GM12865 (cell line): ENCODE measurements at regions not wholly inside any gene's neighbourhood (a gene's known extent, or its start where the extent isn't known, plus 50 kb on each side); places are given as distances from the start of the nearest gene placed in this dataset.

ENCODE experiments used
- DNase-seq: peaks from one replicate; pipeline ENCODE4 v3.0.0; 2010; ENCODE audit warnings: low read depth
- H3K4me3 ChIP-seq: 2 replicates; pipeline ENCODE4 v1.5.1; 2011; ENCODE audit warnings: mild to moderate bottlenecking, low read depth, low read length, control low read depth
- TF ChIP-seq, protein P1 (sequence below): IDR thresholded peaks from 2 replicates; pipeline ENCODE4 v1.5.1; 2011; ENCODE audit warnings: low read length, control low read depth, low read depth, inconsistent platforms; ENCODE audit not compliant: insufficient read depth; ENCODE audit errors: missing control alignments

DNA sequence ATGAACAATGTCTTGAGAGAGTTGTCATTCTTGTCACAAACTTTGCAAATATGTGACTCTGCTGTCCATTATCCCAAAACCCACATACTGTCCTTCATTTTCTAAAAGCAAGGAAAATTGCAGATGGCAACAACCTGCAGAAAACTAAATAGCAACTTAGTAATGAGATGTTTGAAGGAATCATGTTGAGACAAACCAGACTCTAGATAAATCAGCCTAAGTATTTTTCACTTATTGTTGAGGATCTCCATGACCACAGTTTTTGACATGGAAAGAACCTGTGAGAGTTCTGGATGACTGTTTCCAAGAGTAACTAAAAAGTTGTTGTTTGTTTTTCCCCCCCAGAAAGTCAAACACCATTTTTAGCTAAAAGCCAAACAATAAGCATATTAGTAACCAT is 535.2 kb upstream of the ZNF608 start:
- no peak for DNase-seq
- TF ChIP-seq, protein P1, sequence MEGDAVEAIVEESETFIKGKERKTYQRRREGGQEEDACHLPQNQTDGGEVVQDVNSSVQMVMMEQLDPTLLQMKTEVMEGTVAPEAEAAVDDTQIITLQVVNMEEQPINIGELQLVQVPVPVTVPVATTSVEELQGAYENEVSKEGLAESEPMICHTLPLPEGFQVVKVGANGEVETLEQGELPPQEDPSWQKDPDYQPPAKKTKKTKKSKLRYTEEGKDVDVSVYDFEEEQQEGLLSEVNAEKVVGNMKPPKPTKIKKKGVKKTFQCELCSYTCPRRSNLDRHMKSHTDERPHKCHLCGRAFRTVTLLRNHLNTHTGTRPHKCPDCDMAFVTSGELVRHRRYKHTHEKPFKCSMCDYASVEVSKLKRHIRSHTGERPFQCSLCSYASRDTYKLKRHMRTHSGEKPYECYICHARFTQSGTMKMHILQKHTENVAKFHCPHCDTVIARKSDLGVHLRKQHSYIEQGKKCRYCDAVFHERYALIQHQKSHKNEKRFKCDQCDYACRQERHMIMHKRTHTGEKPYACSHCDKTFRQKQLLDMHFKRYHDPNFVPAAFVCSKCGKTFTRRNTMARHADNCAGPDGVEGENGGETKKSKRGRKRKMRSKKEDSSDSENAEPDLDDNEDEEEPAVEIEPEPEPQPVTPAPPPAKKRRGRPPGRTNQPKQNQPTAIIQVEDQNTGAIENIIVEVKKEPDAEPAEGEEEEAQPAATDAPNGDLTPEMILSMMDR = no peak
- H3K4me3 ChIP-seq = no peak overlapping the region

DNA sequence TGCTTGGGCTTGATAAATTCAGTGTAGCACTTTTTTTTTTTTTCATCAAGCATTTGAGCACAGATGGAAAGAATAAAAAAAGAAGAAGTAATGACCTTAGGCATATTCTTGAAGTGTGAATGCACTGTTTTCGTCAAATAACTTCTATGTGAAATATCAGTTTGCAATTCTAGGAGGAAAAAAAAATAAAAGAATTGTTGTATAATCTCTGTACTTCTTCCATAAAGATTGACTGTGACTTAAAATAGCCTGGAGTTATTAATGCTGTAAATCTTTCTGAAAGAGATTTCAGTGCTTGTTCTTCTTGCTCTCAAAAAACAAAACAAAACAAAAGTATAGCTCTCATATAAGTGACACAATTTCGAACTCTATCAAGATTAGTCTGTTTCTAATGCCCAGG is 536.9 kb upstream of the ZNF608 start:
- no peak overlapping the region for H3K4me3 ChIP-seq
- TF ChIP-seq, protein P1 = no peak
- DNase-seq = no peak

DNA sequence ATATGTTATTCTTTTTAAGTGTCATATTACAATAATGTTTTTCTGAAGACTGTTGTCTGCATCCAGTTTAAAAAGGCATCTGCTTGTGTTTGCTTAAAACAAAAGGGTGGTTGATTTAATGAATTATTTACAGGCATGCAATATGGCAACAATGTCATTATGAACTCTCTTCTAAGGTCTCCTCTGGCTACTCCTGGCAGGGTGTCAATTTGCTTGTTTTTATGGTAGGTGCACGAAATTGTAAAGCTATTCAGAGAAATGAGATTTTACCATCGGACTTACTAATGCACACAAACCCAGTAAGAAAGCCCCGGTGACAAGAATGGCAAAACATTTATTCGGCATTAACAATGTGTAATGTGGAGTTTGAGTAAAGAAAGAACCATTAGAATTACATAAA is 539.8 kb upstream of the ZNF608 start:
- H3K4me3 ChIP-seq = no peak overlapping the region
- DNase-seq = no peak
- TF ChIP-seq, protein P1 = no peak

DNA sequence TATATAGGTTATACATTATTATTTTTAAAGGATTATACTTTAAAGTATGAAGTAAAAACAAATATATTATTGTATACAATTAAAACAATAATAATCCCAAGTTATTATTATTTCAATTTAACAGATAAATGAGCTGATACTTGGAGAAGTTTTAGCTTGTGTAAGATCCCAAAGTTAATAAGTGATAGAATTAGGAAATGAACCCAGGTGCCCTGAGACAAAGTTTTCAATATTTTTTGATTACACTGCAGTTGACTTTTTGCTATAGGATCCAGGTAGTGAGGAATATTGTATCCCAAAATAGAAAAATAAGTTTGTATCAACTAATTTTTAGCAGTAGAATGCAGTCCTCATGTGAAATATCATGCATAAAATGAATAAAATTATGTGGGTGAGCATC is 543.2 kb upstream of the ZNF608 start:
- no peak for DNase-seq
- TF ChIP-seq, protein P1 = no peak
- no peak overlapping the region for H3K4me3 ChIP-seq

DNA sequence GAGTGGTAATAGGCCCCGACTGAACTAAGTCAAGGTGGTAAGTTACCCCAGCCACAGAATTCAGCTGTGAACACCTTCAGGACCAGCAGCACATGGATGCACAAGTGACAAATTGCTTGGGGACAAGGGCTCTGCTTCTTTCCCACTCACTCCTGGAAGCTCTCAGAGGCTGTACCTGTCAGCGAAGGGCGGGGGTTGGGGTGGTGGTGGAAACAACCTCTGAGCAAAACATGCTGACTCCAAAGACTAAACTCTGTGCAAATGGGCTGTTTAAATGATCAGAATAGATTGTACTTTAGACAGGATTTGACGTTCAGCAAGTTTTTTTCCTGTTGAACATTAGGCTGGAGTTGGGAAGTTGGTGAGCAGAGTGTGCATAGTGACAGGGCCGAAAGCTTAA is 544.5 kb upstream of the ZNF608 start:
- TF ChIP-seq, protein P1 = no peak
- no peak for DNase-seq

DNA sequence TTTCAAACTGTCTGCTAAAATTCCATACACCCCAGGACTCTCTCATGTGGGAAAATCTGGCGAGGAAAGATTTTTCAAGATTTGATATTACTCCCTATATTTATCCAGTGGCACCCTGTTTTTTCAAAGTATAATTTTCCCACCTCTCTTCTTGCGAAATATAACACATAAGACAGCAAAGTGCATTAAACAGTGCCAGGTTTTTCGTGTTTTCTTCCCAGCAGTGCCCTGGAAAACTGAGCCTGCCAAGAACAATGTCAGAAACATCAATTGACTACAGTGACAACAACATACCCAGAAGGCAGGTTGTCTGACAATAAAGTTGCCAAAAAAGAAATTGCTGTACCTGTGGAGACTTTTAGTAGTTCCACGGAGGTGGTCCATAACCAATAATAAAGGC is 545.0 kb upstream of the ZNF608 start:
- DNase-seq = no peak

More for the DNA sequence above, 544.5 kb upstream of the ZNF608 start:
- no peak overlapping the region for H3K4me3 ChIP-seq

DNA sequence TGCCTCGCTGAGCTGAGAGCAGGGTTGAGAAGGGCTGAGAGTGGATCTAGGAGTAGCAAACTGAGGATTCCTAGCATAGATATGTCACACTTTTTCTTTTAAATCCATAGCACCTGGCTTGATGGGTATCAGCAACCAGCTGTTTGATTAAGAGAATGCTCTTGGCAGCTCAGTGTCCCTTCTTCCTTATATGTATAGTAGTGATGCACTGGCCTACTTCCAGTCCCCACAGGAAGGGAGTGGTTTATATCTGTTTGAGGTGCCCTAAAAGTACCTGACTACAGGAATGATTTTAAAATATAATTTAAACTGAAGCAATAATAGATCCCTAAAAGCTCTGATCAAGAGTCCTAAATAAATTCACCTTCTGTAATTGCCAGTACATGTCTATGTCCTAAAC is 546.8 kb upstream of the ZNF608 start:
- TF ChIP-seq, protein P1 = no peak
- DNase-seq = no peak
- no peak overlapping the region for H3K4me3 ChIP-seq

More for the DNA sequence above, 545.0 kb upstream of the ZNF608 start:
- H3K4me3 ChIP-seq = no peak overlapping the region
- TF ChIP-seq, protein P1 = no peak
